HepG2 (cell line): ENCODE measurements at regions not wholly inside any gene's neighbourhood (a gene's known extent, or its start where the extent isn't known, plus 50 kb on each side); places are given as distances from the start of the nearest gene placed in this dataset.

ENCODE experiments used
- ATAC-seq: fragments of 200-7000 bp; cut with Tn5 transposase; 3 replicates; pipeline ENCODE4 v1.9.1; 2020; ENCODE audit warnings: mild to moderate bottlenecking, moderate library complexity
- BruUV-seq: library from RNA; stranded (reverse); fragments of 400-500 nt; replicated peaks from 2 replicates; lab custom pipeline; 2021; lab: Mats Ljungman, UMichigan
- CTCF ChIA-PET: fragments of 300-600 bp; formaldehyde crosslinking; extraction: SDS; loops from one replicate; lab custom pipeline; 2021; ENCODE audit warnings: low total read pairs, inconsistent platforms, low intra/inter-chr PET ratio; lab: Yijun Ruan, JAX
- POLR2A ChIA-PET: fragments of 350-600 bp; sonication (Branson Sonifier 250); formaldehyde crosslinking; loops from one replicate; lab custom pipeline; 2020; ENCODE audit warnings: antibody characterized with exemption, inconsistent platforms; lab: Yijun Ruan, JAX
- DNase-seq: peaks from one replicate; pipeline ENCODE4 v3.0.0-alpha.2; 2015; ENCODE audit warnings: low spot score
- FAIRE-seq: peaks from 3 replicates; lab custom pipeline; 2011; peaks lifted over from hg19 to GRCh38; lab: Jason Lieb, UNC
- H2AFZ ChIP-seq: one replicate; pipeline ENCODE4 v1.6.1; 2011; ENCODE audit warnings: low read length, inconsistent platforms
- H3K27ac ChIP-seq: fragments of 300-600 bp; 3 replicates; pipeline ENCODE4 v1.8.0; 2011; ENCODE audit warnings: mixed run types, mild to moderate bottlenecking, mixed read lengths, low read length, inconsistent platforms; ENCODE audit not compliant: insufficient read depth; ENCODE audit errors: extremely low read length
- H3K27me3 ChIP-seq, 2 experiments: fragments of 200-600 bp in 1 of 2; 2 replicates in 1 of 2; 3 replicates in 1 of 2; pipeline versions ENCODE4 v1.6.0 to v1.8.0; 2011; ENCODE audit warnings: low read length in 2 of 2, mild to moderate bottlenecking in 2 of 2, moderate library complexity in 2 of 2, inconsistent platforms in 1 of 2; ENCODE audit not compliant: insufficient read depth in 2 of 2, control insufficient read depth in 1 of 2
- H3K36me3 ChIP-seq, 2 experiments: fragments of 200-600 bp in 1 of 2; replicated peaks in 1 of 2; 2 replicates in 1 of 2; 3 replicates in 1 of 2; pipeline versions ENCODE4 v1.5.1 to v1.8.0; 2011; ENCODE audit warnings: low read length in 2 of 2, inconsistent platforms in 1 of 2; ENCODE audit not compliant: insufficient read depth in 2 of 2, control insufficient read depth in 1 of 2
- H3K4me1 ChIP-seq: 2 replicates; pipeline ENCODE4 v1.5.1; 2012; ENCODE audit warnings: low read length, inconsistent platforms; ENCODE audit not compliant: insufficient read depth
- H3K4me2 ChIP-seq: 2 replicates; pipeline ENCODE4 v1.6.0; 2011; ENCODE audit warnings: low read depth, low read length, inconsistent platforms
- H3K4me3 ChIP-seq, 3 experiments: fragments of 200-600 bp in 1 of 3; sonication (generic), shearing (Covaris generic) in 1 of 3; replicated peaks in 1 of 3; 2 replicates each; pipeline ENCODE4 v1.5.1; 2011 to 2016; ENCODE audit warnings: low read length in 3 of 3, inconsistent platforms in 2 of 3, low read depth in 2 of 3, mild to moderate bottlenecking in 2 of 3, control low read depth in 1 of 3, mixed read lengths in 1 of 3; ENCODE audit not compliant: insufficient read depth in 1 of 3
- H3K79me2 ChIP-seq: one replicate; pipeline ENCODE4 v1.6.1; 2011; ENCODE audit warnings: low read length, inconsistent platforms; ENCODE audit not compliant: insufficient read depth
- H3K9ac ChIP-seq: 2 replicates; pipeline ENCODE4 v1.6.0; 2011; ENCODE audit warnings: mild to moderate bottlenecking, low read depth, low read length, inconsistent platforms; ENCODE audit not compliant: insufficient read depth
- H3K9me3 ChIP-seq: 2 replicates; pipeline ENCODE4 v1.5.1; 2012; ENCODE audit warnings: mild to moderate bottlenecking, low read length
- H4K20me1 ChIP-seq: 2 replicates; pipeline ENCODE4 v1.6.0; 2011; ENCODE audit warnings: inconsistent platforms, mild to moderate bottlenecking, low read length, moderate library complexity; ENCODE audit not compliant: insufficient read depth
- CHCHD3 ChIP-seq: sonication (generic); formaldehyde crosslinking; IDR thresholded peaks from 2 replicates; pipeline ENCODE4 v1.8.0; 2022; ENCODE audit warnings: mild to moderate bottlenecking, missing genetic modification reagents, moderate library complexity
- ESRRA ChIP-seq: sonication (generic); formaldehyde crosslinking; IDR thresholded peaks from 2 replicates; pipeline ENCODE4 v1.5.1; 2020; ENCODE audit warnings: mild to moderate bottlenecking, low read depth, missing genetic modification reagents
- ETS1 ChIP-seq: sonication (generic); formaldehyde crosslinking; IDR thresholded peaks from 2 replicates; pipeline ENCODE4 v1.4.0; 2020; ENCODE audit warnings: missing genetic modification reagents
- NR2C2 ChIP-seq: sonication (generic); formaldehyde crosslinking; IDR thresholded peaks from 2 replicates; pipeline ENCODE4 v1.4.0; 2020; ENCODE audit warnings: missing genetic modification reagents, mild to moderate bottlenecking, moderate library complexity, borderline replicate concordance
- PBX3 ChIP-seq: sonication (generic); formaldehyde crosslinking; IDR thresholded peaks from 2 replicates; pipeline ENCODE4 v1.8.1; 2023; ENCODE audit warnings: missing genetic modification reagents, inconsistent platforms, borderline replicate concordance
- SOX13 ChIP-seq, 3 experiments: fragments of 450-650 bp in 1 of 3; sonication (generic) in 1 of 3; formaldehyde crosslinking in 1 of 3; IDR thresholded peaks in 2 of 3; conservative IDR thresholded peaks in 1 of 3; 2 replicates each; pipeline versions ENCODE4 v1.5.0 to v1.6.1; 2016 to 2020; ENCODE audit warnings: antibody characterized with exemption in 1 of 3, mild to moderate bottlenecking in 1 of 3, missing compliant biosample characterization in 1 of 3, missing genetic modification reagents in 1 of 3, moderate library complexity in 1 of 3
- ZNF20 ChIP-seq: sonication (generic); formaldehyde crosslinking; IDR thresholded peaks from 2 replicates; pipeline ENCODE4 v1.4.0; 2020; ENCODE audit warnings: mild to moderate bottlenecking, moderate library complexity, missing genetic modification reagents
- ZNF260 ChIP-seq: sonication (generic); formaldehyde crosslinking; IDR thresholded peaks from 2 replicates; pipeline ENCODE4 v1.4.0; 2020; ENCODE audit warnings: missing genetic modification reagents, low read depth, mild to moderate bottlenecking, borderline replicate concordance
- ZNF772 ChIP-seq: sonication (generic); formaldehyde crosslinking; IDR thresholded peaks from 2 replicates; pipeline ENCODE4 v1.5.0; 2020; ENCODE audit warnings: mild to moderate bottlenecking, missing genetic modification reagents
- WGBS: methylation state at CpG from one replicate; pipeline ENCODE4 v1.1.6; 2017; ENCODE audit warnings: low lambda C conversion rate; 5-methylcytosine and 5-hydroxymethylcytosine counted together
- in situ Hi-C: cut with HindIII; loops from 2 replicates; pipeline ENCODE4 v1.10.0; 2017; ENCODE audit warnings: low pct_unique_long_range_greater_than_20kb; ENCODE audit not compliant: extremely low pct_ligation_motif_present
- intact Hi-C: fragments of 100-400 bp; cut with micrococcal nuclease; formaldehyde crosslinking; loops from one replicate; pipeline ENCODE4 v1.10.0; 2022; ENCODE audit not compliant: unreplicated experiment

GRCh38 chr3:144810160-144810559, 838.5 kb downstream of the DIPK2A start:
- H3K36me3 ChIP-seq: no peaks in the 10 kb centered on the region
- ATAC-seq (no peak), DNase-seq (no peak), FAIRE-seq (no peak)
- 0% methylated on average over 1 of the region's 1 CpG for WGBS
- H4K20me1 ChIP-seq: no peaks in the 10 kb centered on the region
- H3K79me2 ChIP-seq: no peaks in the 10 kb centered on the region
- no peak overlapping the region for H3K27ac ChIP-seq
- TF ChIP-seq NR2C2: no peak
- no peak for TF ChIP-seq SOX13 (IDR thresholded peaks at IDR 0.05)
- TF ChIP-seq SOX13 (CRISPR knock-in tag; conservative IDR thresholded peaks at IDR 0.05 in 1 of 2, IDR thresholded peaks at IDR 0.05 in 1 of 2): no peak
- TF ChIP-seq ESRRA (CRISPR knock-in tag): no peak
- no peak for TF ChIP-seq CHCHD3
- no peak for TF ChIP-seq ZNF20 (CRISPR knock-in tag)
- TF ChIP-seq ETS1 (CRISPR knock-in tag): no peak
- no peak for TF ChIP-seq PBX3
- no peak for TF ChIP-seq ZNF772 (CRISPR knock-in tag)
- no peak for TF ChIP-seq ZNF260 (CRISPR knock-in tag)
- H3K9ac ChIP-seq: no peak overlapping the region
- H3K4me1 ChIP-seq: no peaks in the 10 kb centered on the region
- no peak overlapping the region for H3K4me2 ChIP-seq
- H3K9me3 ChIP-seq: no peaks in the 10 kb centered on the region
- BruUV-seq: no TSS peak
- no peak overlapping the region for H3K4me3 ChIP-seq
- H3K27me3 ChIP-seq: no peaks in the 10 kb centered on the region
- ChIA-PET POLR2A (no interaction called here), CTCF (no interaction called here)
- in situ Hi-C loops: no loop called here
- intact Hi-C loops: no loop called here
- H2AFZ ChIP-seq: no peak overlapping the region
